Gastrocnemius medialis (tissue), 4 donors: ENCODE measurements at regions not wholly inside any gene's neighbourhood (a gene's known extent, or its start where the extent isn't known, plus 50 kb on each side); places are given as distances from the start of the nearest gene placed in this dataset.
"Not testable (repeated sequence)": the region's sequence is repeated elsewhere in the genome, so short reads cannot be mapped to it uniquely, and the experiment has no call there.

ENCODE experiments used
- ATAC-seq, 2 donors: fragments of 150-250 bp; one replicate each; pipeline ENCODE4 v1.9.1; 2016
- DNase-seq, 2 donors: peaks; one replicate each; pipeline ENCODE4 v3.0.0-alpha.2; 2019
- H3K27ac ChIP-seq, 4 donors: fragments of 200-600 bp; sonication (generic); 1 replicate in 1 of 4; 2 replicates in 3 of 4; pipeline ENCODE4 v1.5.1; 2016 to 2018; ENCODE audit warnings: mild to moderate bottlenecking in 2 of 4, moderate library complexity in 1 of 4
- H3K27me3 ChIP-seq, 3 donors: fragments of 200-600 bp; sonication (generic) in 2 of 3; 1 replicate in 1 of 3; 2 replicates in 2 of 3; pipeline versions ENCODE4 v1.5.1 to v1.6.0; 2016 to 2019; ENCODE audit warnings: mild to moderate bottlenecking in 1 of 3, moderate library complexity in 1 of 3
- H3K36me3 ChIP-seq, 2 donors: fragments of 200-600 bp; sonication (generic) in 1 of 2; one replicate each; pipeline ENCODE4 v1.5.1; 2017 to 2018
- H3K4me1 ChIP-seq, 2 donors: fragments of 200-600 bp; sonication (generic) in 1 of 2; one replicate each; pipeline ENCODE4 v1.5.1; 2016 to 2017; ENCODE audit warnings: mild to moderate bottlenecking in 2 of 2
- H3K4me3 ChIP-seq, 4 donors: fragments of 200-600 bp; sonication (generic) in 3 of 4; 1 replicate in 1 of 4; 2 replicates in 3 of 4; pipeline ENCODE4 v1.5.1; 2016 to 2019; ENCODE audit warnings: mild to moderate bottlenecking in 2 of 4
- H3K9me3 ChIP-seq, 3 donors: fragments of 200-600 bp; sonication (generic) in 2 of 3; 1 replicate in 1 of 3; 2 replicates in 2 of 3; pipeline ENCODE4 v1.5.1; 2016 to 2019
- CTCF ChIP-seq, 5 experiments: fragments of 450-650 bp in 3 of 5; fragments of 200-600 bp in 2 of 5; sonication (generic) in 2 of 5; IDR thresholded peaks in 4 of 5; conservative IDR thresholded peaks in 1 of 5; 1 replicate in 4 of 5; 2 replicates in 1 of 5; pipeline ENCODE4 v1.5.1; 2016 to 2019; ENCODE audit warnings: antibody characterized with exemption in 5 of 5, mild to moderate bottlenecking in 3 of 5, moderate library complexity in 3 of 5
- POLR2A ChIP-seq, 2 donors: fragments of 450-650 bp; IDR thresholded peaks; one replicate each; pipeline ENCODE4 v1.6.1; 2017; ENCODE audit warnings: antibody characterized with exemption in 2 of 2, mild to moderate bottlenecking in 2 of 2, moderate library complexity in 2 of 2
- in situ Hi-C, 4 donors: fragments of 200-750 bp; cut with MboI; loops; one replicate each; pipeline versions ENCODE4 v1.15.0 to v1.8.0; 2017; ENCODE audit warnings: low sequenced_read_pairs in 4 of 4
- intact Hi-C: fragments of 100-400 bp; cut with DNase I; formaldehyde crosslinking; loops from one replicate; pipeline ENCODE4 v1.15.1; 2023; ENCODE audit warnings: low total_unique reads

GRCh38 chr13:18977857-18978256, 203.8 kb downstream of the TUBA3C start:
- intact Hi-C loops = no loop called here
- no peak overlapping the region for H3K27ac ChIP-seq
- no peaks in the 10 kb centered on the region for H3K4me1 ChIP-seq
- H3K4me3 ChIP-seq = no peak overlapping the region
- no peak for ATAC-seq
- no peaks in the 10 kb centered on the region for H3K9me3 ChIP-seq
- TF ChIP-seq POLR2A (IDR thresholded peaks at IDR 0.05) (no peak), CTCF (IDR thresholded peaks at IDR 0.05 in 4 of 5, conservative IDR thresholded peaks at IDR 0.05 in 1 of 5) (no peak)
- in situ Hi-C loops = loop anchor here in 1 of 4 donors (25.0 kb wide), 1 partner anchor 91 kb away; no protein-coding TSS in a partner anchor
- no peaks in the 10 kb centered on the region for H3K27me3 ChIP-seq
- DNase-seq = no peak
- H3K36me3 ChIP-seq = no peaks in the 10 kb centered on the region

- Histone ChIP-seq H3K4me1 (no peaks in the 10 kb centered on the region), H3K27ac (no peak overlapping the region), H3K9me3 (no peaks in the 10 kb centered on the region), H3K36me3 (no peaks in the 10 kb centered on the region), H3K27me3 (no peaks in the 10 kb centered on the region), H3K4me3 (no peak overlapping the region)
- intact Hi-C loops = no loop called here
- DNase-seq (no peak), ATAC-seq (no peak)
- no peak for TF ChIP-seq CTCF (IDR thresholded peaks at IDR 0.05 in 4 of 5, conservative IDR thresholded peaks at IDR 0.05 in 1 of 5)
- TF ChIP-seq POLR2A (IDR thresholded peaks at IDR 0.05) = no peak
- in situ Hi-C loops = no loop called here
Measured at GRCh38 chr13:18971576-18972219, 209.9 kb downstream of the TUBA3C start.

GRCh38 chr13:18965347-18965855, 216.2 kb downstream of the TUBA3C start:
- DNase-seq = no peak
- TF ChIP-seq POLR2A (IDR thresholded peaks at IDR 0.05) (no peak), CTCF (IDR thresholded peaks at IDR 0.05 in 4 of 5, conservative IDR thresholded peaks at IDR 0.05 in 1 of 5) (no peak)
- no peaks in the 10 kb centered on the region for H3K4me1 ChIP-seq
- H3K27ac ChIP-seq = no peak overlapping the region
- no peaks in the 10 kb centered on the region for H3K36me3 ChIP-seq
- H3K27me3 ChIP-seq = no peaks in the 10 kb centered on the region
- intact Hi-C loops (no loop called here), in situ Hi-C loops (no loop called here)
- H3K9me3 ChIP-seq = no peaks in the 10 kb centered on the region
- no peak for ATAC-seq
- no peak overlapping the region for H3K4me3 ChIP-seq

GRCh38 chr13:18964942-18965341, 216.7 kb downstream of the TUBA3C start:
- TF ChIP-seq CTCF (IDR thresholded peaks at IDR 0.05 in 4 of 5, conservative IDR thresholded peaks at IDR 0.05 in 1 of 5) (no peak), POLR2A (IDR thresholded peaks at IDR 0.05) (no peak)
- Histone ChIP-seq H3K36me3 (no peaks in the 10 kb centered on the region), H3K27me3 (no peaks in the 10 kb centered on the region), H3K4me3 (no peak overlapping the region), H3K9me3 (no peaks in the 10 kb centered on the region), H3K4me1 (no peaks in the 10 kb centered on the region), H3K27ac (no peak overlapping the region)
- ATAC-seq = no peak
- in situ Hi-C loops = no loop called here
- no peak for DNase-seq
- intact Hi-C loops = no loop called here

- H3K9me3 ChIP-seq, DNase-seq, intact Hi-C loops, ATAC-seq, in situ Hi-C loops, H3K4me3 ChIP-seq, H3K4me1 ChIP-seq, H3K36me3 ChIP-seq, H3K27ac ChIP-seq, H3K27me3 ChIP-seq: not testable (repeated sequence)
Measured at GRCh38 chr13:18963684-18964083, 217.9 kb downstream of the TUBA3C start.
